T1000 (cell line): ENCODE measurements at regions not wholly inside any gene's neighbourhood (a gene's known extent, or its start where the extent isn't known, plus 50 kb on each side); places are given as distances from the start of the nearest gene placed in this dataset.
"Not testable (repeated sequence)": the region's sequence is repeated elsewhere in the genome, so short reads cannot be mapped to it uniquely, and the experiment has no call there.

Experiments
- DNase-seq: peaks from one replicate; lab custom pipeline; 2025; ENCODE audit warnings: mixed read lengths; lab: John Stamatoyannopoulos, UW

- no peak for DNase-seq
Observed at GRCh38 chr3:187795207-187795960, 50.1 kb upstream of the BCL6 start.

GRCh38 chr3:187798126-187798525, 52.9 kb upstream of the BCL6 start:
- no peak for DNase-seq

- no peak for DNase-seq
Observed at GRCh38 chr3:187798531-187799530, 53.6 kb upstream of the BCL6 start.

GRCh38 chr3:187799942-187800641, 54.8 kb upstream of the BCL6 start:
- DNase-seq = no peak

GRCh38 chr3:187801152-187801551, 55.9 kb upstream of the BCL6 start:
- DNase-seq = no peak

- no peak for DNase-seq
Observed at GRCh38 chr3:187802203-187802927, 57.1 kb upstream of the BCL6 start.

- DNase-seq = no peak
Observed at GRCh38 chr3:187802928-187803259, 57.6 kb upstream of the BCL6 start.

GRCh38 chr3:187804120-187804744, 59.0 kb upstream of the BCL6 start:
- DNase-seq = no peak

GRCh38 chr3:187804745-187805121, 59.5 kb upstream of the BCL6 start:
- DNase-seq = no peak

- DNase-seq = no peak
Observed at GRCh38 chr3:187805774-187806173, 60.5 kb upstream of the BCL6 start.

GRCh38 chr3:187807086-187807862, 62.0 kb upstream of the BCL6 start:
- DNase-seq = peak; percentile 44

- no peak for DNase-seq
Observed at GRCh38 chr3:187808527-187808895, 63.2 kb upstream of the BCL6 start.

- DNase-seq = no peak
Observed at GRCh38 chr3:187809612-187809991, 64.3 kb upstream of the BCL6 start.

GRCh38 chr3:187810021-187810446, 64.8 kb upstream of the BCL6 start:
- DNase-seq = no peak

- peak; percentile 17 for DNase-seq
Observed at GRCh38 chr3:187811585-187812250, 66.5 kb upstream of the BCL6 start.

GRCh38 chr3:187812496-187812895, 67.2 kb upstream of the BCL6 start:
- DNase-seq = no peak

GRCh38 chr3:187813198-187813597, 67.9 kb upstream of the BCL6 start:
- DNase-seq = no peak

- not testable (repeated sequence) for DNase-seq
Observed at GRCh38 chr3:187817766-187818165, 72.5 kb upstream of the BCL6 start.

- no peak for DNase-seq
Observed at GRCh38 chr3:187821616-187822317, 76.5 kb upstream of the BCL6 start.
